Urinary bladder (tissue), 3 donors: ENCODE measurements at regions not wholly inside any gene's neighbourhood (a gene's known extent, or its start where the extent isn't known, plus 50 kb on each side); places are given as distances from the start of the nearest gene placed in this dataset.

Source experiments
- DNase-seq: peaks from one replicate; pipeline ENCODE4 v3.0.0-alpha.2; 2015; ENCODE audit errors: extremely low spot score
- H3K27ac ChIP-seq: one replicate; pipeline ENCODE4 v1.5.1; 2013; ENCODE audit warnings: low read depth, mild to moderate bottlenecking, moderate library complexity
- H3K36me3 ChIP-seq: one replicate; pipeline ENCODE4 v1.6.1; 2013; ENCODE audit warnings: mild to moderate bottlenecking, moderate library complexity; ENCODE audit not compliant: insufficient read depth
- H3K4me1 ChIP-seq: one replicate; pipeline ENCODE4 v1.6.1; 2013; ENCODE audit warnings: mild to moderate bottlenecking, moderate library complexity; ENCODE audit not compliant: insufficient read depth
- H3K4me3 ChIP-seq: one replicate; pipeline ENCODE4 v1.5.1; 2013; ENCODE audit warnings: low read depth, low read length
- WGBS: extraction: QIAGEN DNeasy Blood & Tissue Kit; methylation state at CpG from one replicate; pipeline ENCODE4 v1.1.7; 2013; 5-methylcytosine and 5-hydroxymethylcytosine counted together
- donor health status: healthy with polysubstance abuse.
- donor health status: healthy.

GRCh38 chr13:105341256-105341655 is 1194.2 kb downstream of the EFNB2 start:
- DNase-seq, result no peak
- 83% methylated on average over 3 of the region's 3 CpGs for WGBS
- Histone ChIP-seq H3K4me1 (no peaks in the 10 kb centered on the region), H3K4me3 (no peak overlapping the region), H3K36me3 (no peaks in the 10 kb centered on the region), H3K27ac (no peak overlapping the region)

- Histone ChIP-seq H3K27ac (no peak overlapping the region), H3K4me3 (no peak overlapping the region), H3K36me3 (no peaks in the 10 kb centered on the region), H3K4me1 (no peaks in the 10 kb centered on the region)
- no peak for DNase-seq
- WGBS, result 56% methylated on average over 3 of the region's 3 CpGs
These were observed 1195.3 kb downstream of the EFNB2 start for GRCh38 chr13:105340061-105340606.

GRCh38 chr13:105338773-105339172 is 1196.7 kb downstream of the EFNB2 start:
- Histone ChIP-seq H3K36me3 (no peaks in the 10 kb centered on the region), H3K4me1 (no peaks in the 10 kb centered on the region), H3K27ac (no peak overlapping the region), H3K4me3 (no peak overlapping the region)
- 83% methylated on average over 2 of the region's 2 CpGs for WGBS
- no peak for DNase-seq

- WGBS, result 62% methylated on average over 6 of the region's 6 CpGs
- Histone ChIP-seq H3K4me1 (no peaks in the 10 kb centered on the region), H3K4me3 (no peak overlapping the region), H3K27ac (no peak overlapping the region), H3K36me3 (no peaks in the 10 kb centered on the region)
- DNase-seq, result no peak
These were observed 1197.5 kb downstream of the EFNB2 start for GRCh38 chr13:105338006-105338405.

- H3K27ac ChIP-seq, result no peak overlapping the region
- no peaks in the 10 kb centered on the region for H3K36me3 ChIP-seq
- WGBS, result 66% methylated on average over 7 of the region's 7 CpGs
- no peak for DNase-seq
- H3K4me1 ChIP-seq, result no peaks in the 10 kb centered on the region
- H3K4me3 ChIP-seq, result no peak overlapping the region
These were observed 1198.5 kb downstream of the EFNB2 start for GRCh38 chr13:105336706-105337576.

- no peak overlapping the region for H3K4me3 ChIP-seq
- no peaks in the 10 kb centered on the region for H3K4me1 ChIP-seq
- WGBS, result 16% methylated on average over 3 of the region's 3 CpGs
- no peak overlapping the region for H3K27ac ChIP-seq
- DNase-seq, result no peak
- H3K36me3 ChIP-seq, result no peaks in the 10 kb centered on the region
These were observed 1201.3 kb downstream of the EFNB2 start for GRCh38 chr13:105334211-105334610.

GRCh38 chr13:105333416-105333815 is 1202.0 kb downstream of the EFNB2 start:
- H3K4me3 ChIP-seq, result no peak overlapping the region
- no peak overlapping the region for H3K27ac ChIP-seq
- no peaks in the 10 kb centered on the region for H3K4me1 ChIP-seq
- WGBS, result 94% methylated on average over 5 of the region's 5 CpGs
- H3K36me3 ChIP-seq, result no peaks in the 10 kb centered on the region
- no peak for DNase-seq

DNA sequence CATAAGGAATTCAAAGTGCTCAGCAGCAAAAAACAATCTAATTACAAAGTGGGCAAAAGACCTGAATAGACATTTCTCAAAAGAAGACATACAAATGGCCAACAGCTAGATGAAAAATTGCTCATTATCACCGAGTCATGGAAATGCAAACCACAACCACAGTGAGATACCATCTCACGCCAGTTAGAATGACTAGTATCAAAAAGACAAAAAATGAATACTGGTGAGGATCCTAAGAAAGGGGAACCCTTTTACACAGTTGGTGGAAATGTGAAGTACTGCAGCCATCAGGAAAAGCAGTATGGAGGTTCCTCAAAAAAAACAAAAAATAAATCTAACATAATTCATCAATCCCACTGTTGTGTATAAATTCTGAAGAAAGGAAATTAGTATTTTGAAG is 1206.1 kb downstream of the EFNB2 start:
- no peak overlapping the region for H3K4me3 ChIP-seq
- no peak for DNase-seq
- 93% methylated on average over 2 of the region's 2 CpGs for WGBS

GRCh38 chr13:105328212-105328611 is 1207.2 kb downstream of the EFNB2 start:
- 78% methylated on average over 4 of the region's 4 CpGs for WGBS
- H3K36me3 ChIP-seq, result no peaks in the 10 kb centered on the region
- H3K4me3 ChIP-seq, result no peak overlapping the region
- no peak overlapping the region for H3K27ac ChIP-seq
- H3K4me1 ChIP-seq, result no peaks in the 10 kb centered on the region
- DNase-seq, result no peak

More for the DNA sequence above, 1206.1 kb downstream of the EFNB2 start:
- Histone ChIP-seq H3K36me3 (no peaks in the 10 kb centered on the region), H3K4me1 (no peaks in the 10 kb centered on the region), H3K27ac (no peak overlapping the region)

DNA sequence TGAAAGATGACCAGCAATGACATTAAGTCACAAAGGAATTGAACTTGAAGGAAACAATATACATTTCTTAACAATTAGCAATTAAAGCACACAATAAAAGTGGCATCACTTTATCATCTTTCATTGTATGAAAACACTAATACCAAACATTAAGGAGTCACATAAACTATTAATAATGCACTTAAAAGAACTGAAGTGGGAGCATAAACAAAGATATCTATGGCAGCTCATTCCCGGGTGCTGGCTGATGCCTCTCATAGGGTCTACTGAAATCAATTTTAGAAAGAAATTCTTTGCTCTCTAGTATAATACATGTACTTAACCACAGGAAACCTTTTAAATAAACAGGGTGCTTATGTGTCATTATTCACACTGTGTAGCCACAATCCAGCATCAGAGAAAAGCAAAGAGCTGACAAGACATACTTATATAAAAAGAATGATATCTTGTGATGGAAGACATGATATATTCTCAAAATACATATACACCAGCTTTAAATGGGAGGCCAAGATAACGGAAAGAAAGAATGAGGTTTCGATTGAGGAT is 1207.8 kb downstream of the EFNB2 start:
- no peak for DNase-seq
- H3K27ac ChIP-seq, result no peak overlapping the region
- no peaks in the 10 kb centered on the region for H3K4me1 ChIP-seq
- H3K4me3 ChIP-seq, result no peak overlapping the region
- no peaks in the 10 kb centered on the region for H3K36me3 ChIP-seq
- 51% methylated on average over 3 of the region's 3 CpGs for WGBS

GRCh38 chr13:105319875-105320274 is 1215.6 kb downstream of the EFNB2 start:
- no peaks in the 10 kb centered on the region for H3K4me1 ChIP-seq
- no peak for DNase-seq
- no peak overlapping the region for H3K4me3 ChIP-seq
- no peaks in the 10 kb centered on the region for H3K36me3 ChIP-seq
- no peak overlapping the region for H3K27ac ChIP-seq
- WGBS, result 80% methylated on average over 6 of the region's 6 CpGs

- WGBS, result 86% methylated on average over 4 of the region's 4 CpGs
- DNase-seq, result no peak
- Histone ChIP-seq H3K4me3 (no peak overlapping the region), H3K36me3 (no peaks in the 10 kb centered on the region), H3K27ac (no peak overlapping the region), H3K4me1 (no peaks in the 10 kb centered on the region)
These were observed 1218.7 kb downstream of the EFNB2 start for GRCh38 chr13:105316731-105317130.

DNA sequence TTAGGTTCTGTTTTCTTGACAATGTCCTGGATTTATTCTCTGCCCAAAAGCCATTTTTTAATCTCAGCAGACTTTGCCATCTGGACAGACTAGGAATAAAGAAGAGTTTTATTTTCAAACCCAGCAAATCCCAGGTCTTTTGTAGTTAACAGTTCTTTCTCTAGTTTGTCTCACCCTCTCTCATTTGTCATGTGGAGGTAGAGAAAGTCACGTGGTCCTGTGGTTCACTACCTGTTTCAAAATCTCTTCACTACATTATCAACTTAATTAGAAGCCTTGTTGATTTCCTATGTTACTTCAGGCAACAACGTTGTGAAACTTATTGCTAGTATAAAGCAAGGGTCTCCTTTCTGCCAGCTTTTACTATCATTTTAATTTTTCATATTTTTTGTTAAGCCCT is 1222.6 kb downstream of the EFNB2 start:
- no peak overlapping the region for H3K27ac ChIP-seq
- no peaks in the 10 kb centered on the region for H3K4me1 ChIP-seq
- H3K36me3 ChIP-seq, result no peaks in the 10 kb centered on the region
- DNase-seq, result no peak
- 88% methylated on average over 2 of the region's 2 CpGs for whole genome bisulfite sequencing
- H3K4me3 ChIP-seq, result no peak overlapping the region

DNA sequence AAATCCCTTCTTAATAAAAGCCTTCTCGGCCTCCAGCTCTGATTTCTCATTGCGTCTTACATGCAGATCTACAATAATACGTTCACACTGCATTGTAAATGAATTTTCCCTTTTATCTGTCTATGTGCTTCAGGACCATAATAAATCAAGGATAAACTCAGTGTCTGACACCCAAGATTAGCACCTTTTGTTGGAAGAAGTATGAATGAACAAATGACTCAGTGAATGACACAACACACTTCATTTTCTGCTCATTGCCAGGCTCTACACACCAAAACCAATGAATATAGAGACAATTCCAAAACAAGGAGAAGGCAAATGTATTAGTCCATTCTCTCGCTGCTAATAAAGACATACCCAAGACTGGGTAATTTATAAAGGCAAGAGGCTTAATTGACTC is 1224.4 kb downstream of the EFNB2 start:
- Histone ChIP-seq H3K4me3 (no peak overlapping the region), H3K36me3 (no peaks in the 10 kb centered on the region), H3K27ac (no peak overlapping the region), H3K4me1 (no peaks in the 10 kb centered on the region)
- DNase-seq, result no peak
- WGBS, result 96% methylated on average over 4 of the region's 4 CpGs
